HL-60 (cell line): ENCODE measurements at regions not wholly inside any gene's neighbourhood (a gene's known extent, or its start where the extent isn't known, plus 50 kb on each side); places are given as distances from the start of the nearest gene placed in this dataset.

Experiments
- DNase-seq, 2 experiments: peaks; one replicate each; pipeline ENCODE4 v3.0.0-alpha.2; 2010 to 2020; ENCODE audit warnings: low read depth in 1 of 2, low spot score in 1 of 2
- H3K27ac ChIP-seq: fragments of 250-450 bp; sonication (Bioruptor Pico); replicated peaks from 2 replicates; pipeline ENCODE4 v1.5.1; 2020; ENCODE audit warnings: mild to moderate bottlenecking, moderate library complexity
- H3K27me3 ChIP-seq: fragments of 250-450 bp; sonication (Bioruptor Pico); 2 replicates; pipeline ENCODE4 v1.5.1; 2021; ENCODE audit warnings: mild to moderate bottlenecking, moderate library complexity; ENCODE audit not compliant: insufficient read depth, poor library complexity, severe bottlenecking
- H3K4me3 ChIP-seq: replicated peaks from 2 replicates; pipeline ENCODE4 v1.5.1; 2011; ENCODE audit warnings: mild to moderate bottlenecking, control low read depth, low read length; ENCODE audit not compliant: insufficient read depth
- GABPA ChIP-seq: IDR thresholded peaks from 2 replicates; pipeline ENCODE4 v1.6.1; 2012; ENCODE audit warnings: low read depth
- POLR2AphosphoS5 ChIP-seq: IDR thresholded peaks from 2 replicates; pipeline ENCODE4 v1.6.1; 2012; ENCODE audit warnings: low read depth
- SPI1 ChIP-seq: IDR thresholded peaks from 2 replicates; pipeline ENCODE4 v1.6.1; 2012; ENCODE audit warnings: low read depth, mild to moderate bottlenecking, borderline replicate concordance
- TF ChIP-seq, protein P1 (sequence below): IDR thresholded peaks from one replicate; pipeline ENCODE4 v1.5.1; 2011; ENCODE audit warnings: low read length, control low read depth, inconsistent platforms; ENCODE audit not compliant: insufficient read depth
- TF ChIP-seq, protein P2 (sequence below): IDR thresholded peaks from 2 replicates; pipeline ENCODE4 v1.6.1; 2012; ENCODE audit warnings: low read depth; ENCODE audit not compliant: insufficient replicate concordance

DNA sequence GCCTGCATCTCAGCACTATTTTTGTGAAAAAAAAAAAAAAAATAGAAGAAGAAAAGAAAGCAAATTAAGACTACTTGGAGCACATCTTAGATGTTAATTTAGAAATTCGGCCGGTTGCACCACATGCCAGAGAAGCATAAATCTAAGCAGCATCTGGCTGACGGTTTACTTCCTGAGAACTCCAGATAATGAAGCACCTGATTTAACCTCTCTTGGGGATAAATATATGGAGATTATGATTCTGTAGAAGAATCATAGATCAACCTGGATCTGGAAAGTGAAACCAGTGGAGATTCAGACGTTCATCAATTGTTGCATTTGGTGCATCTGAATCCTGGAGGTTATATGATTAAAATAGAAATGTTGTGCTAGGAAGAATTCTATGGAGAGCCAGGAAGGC lies 102.1 kb upstream of the SH3BP4 start:
- Histone ChIP-seq H3K4me3 (no peak overlapping the region), H3K27me3 (no peaks in the 10 kb centered on the region), H3K27ac (no peak overlapping the region)
- DNase-seq, result no peak
- TF ChIP-seq, protein P1, sequence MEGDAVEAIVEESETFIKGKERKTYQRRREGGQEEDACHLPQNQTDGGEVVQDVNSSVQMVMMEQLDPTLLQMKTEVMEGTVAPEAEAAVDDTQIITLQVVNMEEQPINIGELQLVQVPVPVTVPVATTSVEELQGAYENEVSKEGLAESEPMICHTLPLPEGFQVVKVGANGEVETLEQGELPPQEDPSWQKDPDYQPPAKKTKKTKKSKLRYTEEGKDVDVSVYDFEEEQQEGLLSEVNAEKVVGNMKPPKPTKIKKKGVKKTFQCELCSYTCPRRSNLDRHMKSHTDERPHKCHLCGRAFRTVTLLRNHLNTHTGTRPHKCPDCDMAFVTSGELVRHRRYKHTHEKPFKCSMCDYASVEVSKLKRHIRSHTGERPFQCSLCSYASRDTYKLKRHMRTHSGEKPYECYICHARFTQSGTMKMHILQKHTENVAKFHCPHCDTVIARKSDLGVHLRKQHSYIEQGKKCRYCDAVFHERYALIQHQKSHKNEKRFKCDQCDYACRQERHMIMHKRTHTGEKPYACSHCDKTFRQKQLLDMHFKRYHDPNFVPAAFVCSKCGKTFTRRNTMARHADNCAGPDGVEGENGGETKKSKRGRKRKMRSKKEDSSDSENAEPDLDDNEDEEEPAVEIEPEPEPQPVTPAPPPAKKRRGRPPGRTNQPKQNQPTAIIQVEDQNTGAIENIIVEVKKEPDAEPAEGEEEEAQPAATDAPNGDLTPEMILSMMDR, result no peak
- no peak for TF ChIP-seq GABPA
- TF ChIP-seq, protein P2, sequence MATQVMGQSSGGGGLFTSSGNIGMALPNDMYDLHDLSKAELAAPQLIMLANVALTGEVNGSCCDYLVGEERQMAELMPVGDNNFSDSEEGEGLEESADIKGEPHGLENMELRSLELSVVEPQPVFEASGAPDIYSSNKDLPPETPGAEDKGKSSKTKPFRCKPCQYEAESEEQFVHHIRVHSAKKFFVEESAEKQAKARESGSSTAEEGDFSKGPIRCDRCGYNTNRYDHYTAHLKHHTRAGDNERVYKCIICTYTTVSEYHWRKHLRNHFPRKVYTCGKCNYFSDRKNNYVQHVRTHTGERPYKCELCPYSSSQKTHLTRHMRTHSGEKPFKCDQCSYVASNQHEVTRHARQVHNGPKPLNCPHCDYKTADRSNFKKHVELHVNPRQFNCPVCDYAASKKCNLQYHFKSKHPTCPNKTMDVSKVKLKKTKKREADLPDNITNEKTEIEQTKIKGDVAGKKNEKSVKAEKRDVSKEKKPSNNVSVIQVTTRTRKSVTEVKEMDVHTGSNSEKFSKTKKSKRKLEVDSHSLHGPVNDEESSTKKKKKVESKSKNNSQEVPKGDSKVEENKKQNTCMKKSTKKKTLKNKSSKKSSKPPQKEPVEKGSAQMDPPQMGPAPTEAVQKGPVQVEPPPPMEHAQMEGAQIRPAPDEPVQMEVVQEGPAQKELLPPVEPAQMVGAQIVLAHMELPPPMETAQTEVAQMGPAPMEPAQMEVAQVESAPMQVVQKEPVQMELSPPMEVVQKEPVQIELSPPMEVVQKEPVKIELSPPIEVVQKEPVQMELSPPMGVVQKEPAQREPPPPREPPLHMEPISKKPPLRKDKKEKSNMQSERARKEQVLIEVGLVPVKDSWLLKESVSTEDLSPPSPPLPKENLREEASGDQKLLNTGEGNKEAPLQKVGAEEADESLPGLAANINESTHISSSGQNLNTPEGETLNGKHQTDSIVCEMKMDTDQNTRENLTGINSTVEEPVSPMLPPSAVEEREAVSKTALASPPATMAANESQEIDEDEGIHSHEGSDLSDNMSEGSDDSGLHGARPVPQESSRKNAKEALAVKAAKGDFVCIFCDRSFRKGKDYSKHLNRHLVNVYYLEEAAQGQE, result no peak
- no peak for TF ChIP-seq POLR2AphosphoS5
- no peak for TF ChIP-seq SPI1

DNA sequence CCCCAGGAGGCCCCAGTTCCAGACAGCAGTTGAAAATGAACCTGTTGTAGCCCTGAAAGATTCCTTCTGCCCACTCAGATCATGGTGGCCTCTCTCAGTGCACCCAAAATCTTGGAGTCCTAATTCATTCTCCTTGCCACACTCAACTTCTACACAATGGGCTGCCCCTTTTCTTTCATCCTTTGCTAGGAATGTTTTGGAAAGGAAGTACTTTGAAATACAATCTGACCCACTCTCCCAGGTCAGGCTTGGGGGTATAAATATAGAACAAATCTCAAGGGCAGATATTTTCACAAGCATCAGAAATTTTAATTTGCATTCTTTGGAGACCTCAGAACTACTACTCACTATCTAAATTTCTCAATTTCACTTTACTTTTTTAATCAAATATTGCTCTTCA lies 103.2 kb upstream of the SH3BP4 start:
- H3K27me3 ChIP-seq, result no peaks in the 10 kb centered on the region
- no peak for DNase-seq
- no peak overlapping the region for H3K4me3 ChIP-seq
- H3K27ac ChIP-seq, result no peak overlapping the region
- TF ChIP-seq, protein P1, result no peak
- TF ChIP-seq POLR2AphosphoS5, result no peak
- TF ChIP-seq SPI1, result no peak
- TF ChIP-seq GABPA, result no peak
- TF ChIP-seq, protein P2, result no peak

DNA sequence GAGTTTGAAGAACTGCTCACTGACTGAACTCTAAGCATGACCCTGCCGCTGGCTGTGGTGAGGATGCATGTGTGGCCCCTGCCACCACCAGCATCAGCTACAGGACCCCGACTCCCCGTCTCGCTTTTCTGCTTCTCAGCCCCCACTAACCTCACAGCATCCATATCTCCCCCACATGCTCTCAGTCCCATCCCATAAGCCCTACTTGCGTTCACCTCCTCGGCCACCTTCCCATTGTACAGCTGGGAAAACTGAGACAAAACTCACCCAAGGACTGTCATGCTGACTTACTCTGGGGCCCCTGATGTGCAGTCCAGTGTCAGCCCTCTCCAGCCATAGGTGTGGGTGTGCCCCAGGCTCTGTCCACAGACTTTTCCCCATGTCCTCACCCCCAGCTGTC lies 104.2 kb upstream of the SH3BP4 start:
- TF ChIP-seq SPI1 (no peak), GABPA (no peak), POLR2AphosphoS5 (no peak)
- TF ChIP-seq, protein P1, result no peak
- TF ChIP-seq, protein P2, result no peak
- no peak for DNase-seq
- H3K27me3 ChIP-seq, result no peaks in the 10 kb centered on the region
- no peak overlapping the region for H3K4me3 ChIP-seq
- no peak overlapping the region for H3K27ac ChIP-seq
